PC-3 (cell line): ENCODE measurements at regions not wholly inside any gene's neighbourhood (a gene's known extent, or its start where the extent isn't known, plus 50 kb on each side); places are given as distances from the start of the nearest gene placed in this dataset.

Source experiments
- ATAC-seq: fragments of 200-7000 bp; cut with Tn5 transposase; 2 replicates; pipeline ENCODE4 v1.9.1; 2020; ENCODE audit warnings: mild to moderate bottlenecking, moderate library complexity
- BruUV-seq: library from RNA; stranded (reverse); fragments of 400-500 nt; replicated peaks from 2 replicates; lab custom pipeline; 2021; lab: Mats Ljungman, UMichigan
- CTCF ChIA-PET: fragments of 300-600 bp; sonication (Branson Sonifier 250); formaldehyde crosslinking; loops from one replicate; lab custom pipeline; 2022; ENCODE audit warnings: antibody characterized with exemption; lab: Charles Lee
- POLR2A ChIA-PET: fragments of 300-600 bp; sonication (Branson Sonifier 250); formaldehyde crosslinking; loops from one replicate; lab custom pipeline; 2022; ENCODE audit warnings: antibody characterized with exemption; ENCODE audit not compliant: unreplicated experiment; lab: Charles Lee
- DNase-seq: peaks from one replicate; pipeline ENCODE4 v3.0.0-alpha.2; 2015
- H2AFZ ChIP-seq: fragments of 300-600 bp; sonication (generic); 2 replicates; pipeline ENCODE4 v1.6.0; 2016; ENCODE audit warnings: antibody characterized with exemption, low read length
- H3F3A ChIP-seq: fragments of 300-600 bp; sonication (generic); one replicate; pipeline ENCODE4 v1.6.0; 2017; ENCODE audit warnings: antibody characterized with exemption, low read length, control low read depth, mild to moderate bottlenecking; ENCODE audit not compliant: unreplicated experiment
- H3K27ac ChIP-seq: fragments of 300-600 bp; sonication (generic); 2 replicates; pipeline ENCODE4 v1.5.1; 2016; ENCODE audit warnings: mild to moderate bottlenecking, low read length
- H3K27me3 ChIP-seq: fragments of 300-600 bp; sonication (generic); 2 replicates; pipeline ENCODE4 v1.6.1; 2016; ENCODE audit warnings: low read length, mixed read lengths
- H3K36me3 ChIP-seq: fragments of 300-600 bp; sonication (generic); 2 replicates; pipeline ENCODE4 v1.6.1; 2016; ENCODE audit warnings: low read depth, mixed run types, low read length, mixed read lengths
- H3K4me1 ChIP-seq: fragments of 300-600 bp; sonication (generic); 2 replicates; pipeline ENCODE4 v1.5.1; 2016; ENCODE audit warnings: low read length; ENCODE audit not compliant: insufficient read depth
- H3K4me2 ChIP-seq: fragments of 300-600 bp; sonication (generic); 2 replicates; pipeline ENCODE4 v1.6.0; 2016; ENCODE audit warnings: low read length
- H3K4me3 ChIP-seq: fragments of 300-600 bp; sonication (generic); 2 replicates; pipeline ENCODE4 v1.5.1; 2016; ENCODE audit warnings: mild to moderate bottlenecking, low read length, mixed read lengths
- H3K79me2 ChIP-seq: fragments of 300-600 bp; sonication (generic); 2 replicates; pipeline ENCODE4 v1.6.1; 2017; ENCODE audit warnings: low read length, mixed read lengths
- H3K9ac ChIP-seq: fragments of 300-600 bp; sonication (generic); 2 replicates; pipeline ENCODE4 v1.6.0; 2016; ENCODE audit warnings: mild to moderate bottlenecking, low read length
- H3K9me2 ChIP-seq: fragments of 300-600 bp; sonication (generic); replicated peaks from 2 replicates; pipeline ENCODE4 v1.6.1; 2016; ENCODE audit warnings: mixed run types, low read length, mixed read lengths
- H3K9me3 ChIP-seq: fragments of 300-600 bp; sonication (generic); 2 replicates; pipeline ENCODE4 v1.6.1; 2016; ENCODE audit warnings: low read length, mixed read lengths
- H4K20me1 ChIP-seq: fragments of 300-600 bp; sonication (generic); 2 replicates; pipeline ENCODE4 v1.6.1; 2016; ENCODE audit warnings: low read length, mixed read lengths
- EZH2 ChIP-seq: fragments of 300-600 bp; sonication (generic); IDR thresholded peaks from one replicate; pipeline ENCODE4 v1.6.1; 2017; ENCODE audit warnings: antibody characterized with exemption, mild to moderate bottlenecking, low read length; ENCODE audit not compliant: unreplicated experiment
- EZH2phosphoT487 ChIP-seq: fragments of 300-600 bp; sonication (generic); IDR thresholded peaks from 2 replicates; pipeline ENCODE4 v1.6.1; 2018; ENCODE audit warnings: mild to moderate bottlenecking, antibody characterized with exemption, low read length, borderline replicate concordance
- intact Hi-C: fragments of 100-400 bp; cut with micrococcal nuclease; formaldehyde crosslinking; loops from 2 replicates; pipeline ENCODE4 v1.9.0; 2023
- TF ChIP-seq, protein P1 (sequence below): fragments of 300-600 bp; sonication (generic); conservative IDR thresholded peaks from 2 replicates; pipeline ENCODE4 v1.5.1; 2017; ENCODE audit warnings: antibody characterized with exemption, low read depth, mild to moderate bottlenecking, low read length

DNA sequence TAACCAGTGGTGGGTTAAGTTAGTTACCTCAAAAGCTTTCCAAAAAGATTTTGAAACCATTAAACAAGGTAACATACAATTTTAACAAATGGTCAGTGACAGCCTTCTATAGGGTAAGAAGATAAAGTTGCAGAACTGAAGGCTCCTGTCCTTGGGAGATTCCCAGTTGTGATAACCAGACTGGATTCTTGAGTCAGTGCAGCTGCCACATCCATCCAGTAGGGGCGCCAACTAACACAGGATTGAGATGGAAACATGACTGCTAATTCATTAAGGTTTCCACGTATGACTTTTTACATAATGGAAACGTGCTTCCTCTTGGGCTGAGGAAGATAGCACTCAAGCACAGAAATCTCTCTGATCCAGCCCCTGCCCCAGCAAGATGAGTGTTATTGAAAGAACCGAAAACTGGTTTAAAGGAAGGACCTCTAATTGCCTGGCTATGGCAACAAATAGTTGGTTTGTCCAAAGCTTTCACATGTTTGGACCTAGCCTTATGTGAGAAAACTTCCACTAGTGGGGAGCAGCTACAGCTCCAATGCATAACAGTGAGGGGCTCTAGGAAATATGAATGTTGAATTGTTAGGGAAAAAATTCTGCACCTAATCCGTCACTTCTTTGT is 269.8 kb upstream of the MYOCD start:
- CTCF ChIA-PET: no interaction called here

DNA sequence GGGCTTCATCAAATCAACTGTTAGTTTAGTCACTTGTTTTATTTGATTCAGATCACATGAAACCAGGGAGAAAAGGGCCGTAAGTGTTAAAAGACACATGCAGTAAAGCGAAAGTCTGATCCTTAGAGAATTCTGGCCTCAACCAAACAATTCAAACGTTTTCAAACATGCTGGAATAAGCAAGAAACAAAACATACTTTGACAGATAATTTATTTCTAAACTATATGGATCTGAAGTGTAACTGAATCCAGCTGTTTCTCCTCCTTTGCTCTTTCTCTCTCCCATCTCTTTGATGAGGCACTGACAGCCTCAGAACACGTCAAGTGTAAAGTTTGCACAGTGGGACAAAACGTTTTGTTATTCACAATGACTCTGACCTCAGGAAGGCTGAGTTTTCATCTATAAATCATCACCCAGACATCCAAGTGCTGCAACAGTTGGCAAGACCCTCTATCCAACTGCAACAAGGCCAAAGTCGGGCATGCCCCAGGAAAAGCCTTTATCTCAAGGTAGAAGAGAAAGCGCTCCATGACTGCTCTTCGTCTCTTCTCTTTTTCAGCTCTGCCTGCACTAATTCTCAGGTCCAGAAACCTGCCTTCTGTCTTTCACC is 267.1 kb upstream of the MYOCD start:
- ChIA-PET POLR2A (no interaction called here), CTCF (no interaction called here)
- DNase-seq: no peak
- H3K9me3 ChIP-seq: no peaks in the 10 kb centered on the region
- H2AFZ ChIP-seq: no peak overlapping the region
- H3K9ac ChIP-seq: no peak overlapping the region
- TF ChIP-seq, protein P1, sequence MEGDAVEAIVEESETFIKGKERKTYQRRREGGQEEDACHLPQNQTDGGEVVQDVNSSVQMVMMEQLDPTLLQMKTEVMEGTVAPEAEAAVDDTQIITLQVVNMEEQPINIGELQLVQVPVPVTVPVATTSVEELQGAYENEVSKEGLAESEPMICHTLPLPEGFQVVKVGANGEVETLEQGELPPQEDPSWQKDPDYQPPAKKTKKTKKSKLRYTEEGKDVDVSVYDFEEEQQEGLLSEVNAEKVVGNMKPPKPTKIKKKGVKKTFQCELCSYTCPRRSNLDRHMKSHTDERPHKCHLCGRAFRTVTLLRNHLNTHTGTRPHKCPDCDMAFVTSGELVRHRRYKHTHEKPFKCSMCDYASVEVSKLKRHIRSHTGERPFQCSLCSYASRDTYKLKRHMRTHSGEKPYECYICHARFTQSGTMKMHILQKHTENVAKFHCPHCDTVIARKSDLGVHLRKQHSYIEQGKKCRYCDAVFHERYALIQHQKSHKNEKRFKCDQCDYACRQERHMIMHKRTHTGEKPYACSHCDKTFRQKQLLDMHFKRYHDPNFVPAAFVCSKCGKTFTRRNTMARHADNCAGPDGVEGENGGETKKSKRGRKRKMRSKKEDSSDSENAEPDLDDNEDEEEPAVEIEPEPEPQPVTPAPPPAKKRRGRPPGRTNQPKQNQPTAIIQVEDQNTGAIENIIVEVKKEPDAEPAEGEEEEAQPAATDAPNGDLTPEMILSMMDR: no peak
- TF ChIP-seq EZH2 (no peak), EZH2phosphoT487 (no peak)
- intact Hi-C loops: no loop called here
- no peaks in the 10 kb centered on the region for H3K4me1 ChIP-seq
- H4K20me1 ChIP-seq: no peaks in the 10 kb centered on the region
- H3K27ac ChIP-seq: no peak overlapping the region
- H3K36me3 ChIP-seq: no peaks in the 10 kb centered on the region
- H3K79me2 ChIP-seq: no peaks in the 10 kb centered on the region
- H3F3A ChIP-seq: no peaks in the 10 kb centered on the region
- ATAC-seq: no peak
- peaks cover 1% of the 10 kb centered on the region; the same call in 1 of the 2 replicates for H3K27me3 ChIP-seq
- H3K9me2 ChIP-seq: no peaks in the 10 kb centered on the region
- H3K4me2 ChIP-seq: no peak overlapping the region
- no TSS peak for BruUV-seq
- no peak overlapping the region for H3K4me3 ChIP-seq

More for the DNA sequence above, 269.8 kb upstream of the MYOCD start:
- no TSS peak for BruUV-seq
- Histone ChIP-seq H3K79me2 (no peaks in the 10 kb centered on the region), H3K4me1 (no peaks in the 10 kb centered on the region), H3K27ac (no peak overlapping the region), H3F3A (no peaks in the 10 kb centered on the region), H3K9ac (no peak overlapping the region), H3K4me3 (no peak overlapping the region), H3K9me2 (no peaks in the 10 kb centered on the region), H3K4me2 (no peak overlapping the region), H4K20me1 (no peaks in the 10 kb centered on the region), H3K27me3 (peaks cover 20% of the 10 kb centered on the region; the same call in 1 of the 2 replicates), H2AFZ (no peak overlapping the region), H3K9me3 (peaks cover 8% of the 10 kb centered on the region; the same call in 1 of the 2 replicates), H3K36me3 (no peaks in the 10 kb centered on the region)
- TF ChIP-seq, protein P1: peak; percentile 74
- TF ChIP-seq EZH2: no peak
- no peak for TF ChIP-seq EZH2phosphoT487
- intact Hi-C loops: no loop called here
- ATAC-seq (no peak), DNase-seq (peak; percentile 42)
- POLR2A ChIA-PET: no interaction called here

DNA sequence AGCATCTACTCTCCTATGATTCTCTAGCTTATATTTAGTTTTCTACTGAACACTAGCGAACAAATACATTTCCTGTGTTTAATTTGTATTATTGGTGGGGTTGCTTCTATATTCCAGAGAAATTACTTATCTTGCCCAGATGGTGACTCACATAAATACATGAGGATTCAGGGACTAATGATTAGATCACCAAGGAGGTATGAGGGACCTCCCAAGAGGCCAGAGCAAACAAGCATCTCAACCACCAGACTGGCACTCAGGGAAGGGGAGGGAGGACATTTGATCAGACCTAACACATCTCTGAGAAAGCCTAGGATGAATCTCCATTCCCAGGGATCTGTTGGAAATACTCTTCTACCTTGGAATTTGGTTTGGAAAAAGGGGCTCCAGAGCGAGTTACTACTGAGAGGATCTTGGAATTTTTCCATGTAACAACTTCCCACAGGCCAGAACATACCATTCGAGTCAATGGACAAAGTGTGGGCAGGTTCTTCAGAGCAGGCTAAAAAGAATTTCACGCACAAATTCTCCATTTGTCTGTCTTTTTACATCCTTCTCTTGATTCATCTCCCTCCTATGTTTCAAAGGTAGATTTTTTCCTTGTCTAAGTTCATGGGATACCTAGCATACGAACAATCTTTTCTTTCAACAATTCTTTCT is 262.6 kb upstream of the MYOCD start:
- H4K20me1 ChIP-seq: no peaks in the 10 kb centered on the region
- ChIA-PET POLR2A (no interaction called here), CTCF (no interaction called here)
- H3F3A ChIP-seq: no peaks in the 10 kb centered on the region
- no peak overlapping the region for H3K27ac ChIP-seq
- H2AFZ ChIP-seq: no peak overlapping the region
- ATAC-seq: no peak
- H3K27me3 ChIP-seq: no peaks in the 10 kb centered on the region; the same call in 1 of the 2 replicates
- TF ChIP-seq, protein P1: no peak
- TF ChIP-seq EZH2phosphoT487 (no peak), EZH2 (no peak)
- no peaks in the 10 kb centered on the region for H3K9me3 ChIP-seq
- H3K9ac ChIP-seq: no peak overlapping the region
- H3K4me2 ChIP-seq: no peak overlapping the region
- no peaks in the 10 kb centered on the region for H3K9me2 ChIP-seq
- BruUV-seq: no TSS peak
- no peak overlapping the region for H3K4me3 ChIP-seq
- no peaks in the 10 kb centered on the region for H3K79me2 ChIP-seq
- peak; percentile 15 for DNase-seq
- intact Hi-C loops: no loop called here
- H3K36me3 ChIP-seq: no peaks in the 10 kb centered on the region
- no peaks in the 10 kb centered on the region for H3K4me1 ChIP-seq
